GM12872 (cell line): ENCODE measurements at regions not wholly inside any gene's neighbourhood (a gene's known extent, or its start where the extent isn't known, plus 50 kb on each side); places are given as distances from the start of the nearest gene placed in this dataset.

Source experiments
- TF ChIP-seq, protein P1 (sequence below): IDR thresholded peaks from 3 replicates; pipeline ENCODE4 v1.5.1; 2011; ENCODE audit warnings: low read depth, mild to moderate bottlenecking, low read length, moderate library complexity; ENCODE audit not compliant: insufficient read depth

DNA sequence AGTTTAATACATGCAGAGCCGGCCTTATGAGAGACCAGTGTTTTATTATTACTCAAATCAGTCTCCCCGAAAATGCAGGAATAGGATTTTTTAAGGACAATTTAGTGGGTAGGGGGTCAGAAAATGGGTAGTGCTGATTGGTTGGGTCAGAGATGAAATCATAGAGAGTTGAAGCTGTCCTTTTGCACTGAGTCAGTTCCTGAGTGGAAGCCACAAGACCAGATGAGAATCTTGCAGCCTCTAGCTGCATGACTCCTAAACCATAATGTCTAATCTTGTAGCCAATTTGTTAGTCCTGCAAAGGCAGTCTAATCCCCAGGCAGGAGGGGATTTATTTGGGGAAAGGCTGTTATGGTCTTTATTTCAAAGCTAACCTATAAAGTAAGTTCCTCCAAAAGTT, 1163.9 kb downstream of the DIAPH3 start:
- TF ChIP-seq, protein P1, sequence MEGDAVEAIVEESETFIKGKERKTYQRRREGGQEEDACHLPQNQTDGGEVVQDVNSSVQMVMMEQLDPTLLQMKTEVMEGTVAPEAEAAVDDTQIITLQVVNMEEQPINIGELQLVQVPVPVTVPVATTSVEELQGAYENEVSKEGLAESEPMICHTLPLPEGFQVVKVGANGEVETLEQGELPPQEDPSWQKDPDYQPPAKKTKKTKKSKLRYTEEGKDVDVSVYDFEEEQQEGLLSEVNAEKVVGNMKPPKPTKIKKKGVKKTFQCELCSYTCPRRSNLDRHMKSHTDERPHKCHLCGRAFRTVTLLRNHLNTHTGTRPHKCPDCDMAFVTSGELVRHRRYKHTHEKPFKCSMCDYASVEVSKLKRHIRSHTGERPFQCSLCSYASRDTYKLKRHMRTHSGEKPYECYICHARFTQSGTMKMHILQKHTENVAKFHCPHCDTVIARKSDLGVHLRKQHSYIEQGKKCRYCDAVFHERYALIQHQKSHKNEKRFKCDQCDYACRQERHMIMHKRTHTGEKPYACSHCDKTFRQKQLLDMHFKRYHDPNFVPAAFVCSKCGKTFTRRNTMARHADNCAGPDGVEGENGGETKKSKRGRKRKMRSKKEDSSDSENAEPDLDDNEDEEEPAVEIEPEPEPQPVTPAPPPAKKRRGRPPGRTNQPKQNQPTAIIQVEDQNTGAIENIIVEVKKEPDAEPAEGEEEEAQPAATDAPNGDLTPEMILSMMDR, result no peak

DNA sequence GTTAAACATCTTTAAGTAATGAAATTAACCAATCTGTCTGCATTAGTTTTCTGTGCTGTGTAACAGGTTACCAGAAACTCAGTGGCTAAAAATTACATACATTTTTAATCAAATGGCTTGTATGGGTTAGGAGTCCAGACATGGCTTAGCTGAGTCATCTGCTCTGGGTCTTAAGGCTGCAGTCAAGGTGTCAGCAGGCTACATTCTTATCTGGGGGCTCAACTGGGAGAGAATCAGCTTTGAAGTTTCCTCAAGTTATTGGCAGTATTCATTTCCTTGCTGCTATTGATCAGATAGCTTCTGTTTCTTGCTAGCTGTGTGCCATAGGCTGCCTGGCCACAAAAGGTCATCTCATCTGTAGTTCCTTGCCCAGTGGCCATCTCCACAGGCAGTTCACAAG, 1163.0 kb downstream of the DIAPH3 start:
- TF ChIP-seq, protein P1, result no peak

DNA sequence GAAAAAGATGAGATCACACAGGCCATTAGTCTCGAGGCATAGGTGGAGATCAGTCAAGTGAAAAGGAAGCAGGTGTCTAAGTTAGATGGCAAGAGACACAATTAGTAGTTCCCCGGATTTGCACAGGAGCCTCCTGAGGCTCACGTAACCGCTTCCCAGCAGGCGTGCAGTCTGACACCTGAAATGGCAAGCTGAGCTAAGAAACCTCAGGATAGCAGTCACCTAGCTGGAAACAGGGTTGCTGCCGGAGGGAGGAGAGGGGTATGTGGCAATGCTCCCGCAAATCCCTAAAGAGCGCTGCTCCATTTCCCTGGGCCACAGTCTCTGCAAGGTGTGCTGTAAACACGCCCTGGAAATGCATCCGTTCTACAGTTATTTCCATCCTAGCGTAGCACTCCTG, 1151.0 kb downstream of the DIAPH3 start:
- TF ChIP-seq, protein P1, result no peak

DNA sequence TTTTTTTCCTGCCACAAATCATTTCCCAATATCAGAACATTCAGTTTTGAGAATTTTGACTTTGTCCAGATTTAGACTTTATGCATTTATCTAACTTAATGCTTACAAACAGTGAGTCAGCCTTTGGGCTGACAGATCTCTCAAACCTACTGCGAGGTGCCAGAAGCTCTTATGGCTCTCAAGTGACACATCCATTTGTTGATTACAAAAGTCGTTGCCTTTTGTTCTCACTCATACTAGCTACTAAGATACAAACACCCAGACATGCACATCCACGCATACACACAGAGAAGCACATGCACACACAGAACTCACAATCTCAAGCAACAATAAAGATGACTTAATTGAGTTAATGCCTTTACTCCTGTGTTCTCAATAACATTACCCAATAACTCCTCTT, 1147.5 kb downstream of the DIAPH3 start:
- TF ChIP-seq, protein P1, result no peak

DNA sequence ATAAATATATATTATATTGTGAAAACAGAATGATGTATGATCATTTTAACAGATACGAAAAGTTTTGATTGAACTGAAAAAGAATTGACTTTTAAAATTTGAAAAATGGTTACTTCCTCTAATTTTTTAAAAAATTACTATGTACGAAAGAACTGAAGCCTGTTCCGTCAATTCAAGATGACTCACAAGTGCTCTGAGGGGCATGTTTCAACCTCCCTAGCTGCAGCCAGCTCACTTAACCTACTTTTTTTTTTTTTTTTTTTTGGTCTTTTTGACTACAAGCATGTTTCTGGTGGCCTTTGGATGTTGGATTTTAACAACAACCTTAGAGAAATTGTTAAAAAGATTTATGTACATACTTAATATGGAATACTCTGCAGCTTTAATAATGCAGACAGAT, 1139.3 kb downstream of the DIAPH3 start:
- TF ChIP-seq, protein P1, result no peak

DNA sequence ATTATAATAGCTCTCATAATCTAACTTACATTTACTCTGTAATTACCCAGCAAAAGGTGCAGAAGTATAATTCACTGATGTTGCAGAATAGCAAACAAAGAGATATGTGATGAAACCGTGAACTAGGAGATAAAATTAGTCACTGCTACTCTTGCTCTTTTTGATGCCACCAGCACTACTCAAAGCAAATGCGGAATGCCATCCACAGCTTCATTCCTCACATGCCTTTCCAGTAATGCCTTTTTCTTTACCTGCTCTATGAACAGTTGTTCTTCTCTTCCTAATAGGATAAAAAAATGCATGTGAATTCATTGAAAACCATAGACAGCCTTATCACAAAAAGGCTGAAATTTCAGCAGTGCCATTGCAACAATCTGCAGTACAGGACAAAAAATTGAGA, 1129.5 kb downstream of the DIAPH3 start:
- TF ChIP-seq, protein P1, result no peak

DNA sequence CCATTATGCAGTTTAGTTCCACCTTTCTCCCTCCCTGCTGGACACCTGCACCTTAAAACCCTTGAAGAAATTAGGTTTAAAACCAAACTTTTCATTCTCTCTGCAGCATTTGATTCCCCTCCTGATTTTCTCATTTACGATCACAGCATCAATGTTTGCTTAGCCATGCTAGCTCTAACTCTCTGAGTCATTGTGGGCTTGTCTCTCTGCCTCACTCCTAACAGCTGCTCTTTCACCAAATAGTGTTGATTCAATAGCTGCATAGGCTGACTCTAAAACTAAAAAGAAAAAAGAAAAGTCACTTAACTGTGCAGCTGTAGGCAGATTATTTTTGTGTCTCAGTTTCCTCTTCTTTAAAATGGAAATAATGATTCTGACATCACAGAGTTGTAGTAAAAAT, 1124.9 kb downstream of the DIAPH3 start:
- TF ChIP-seq, protein P1, result no peak

DNA sequence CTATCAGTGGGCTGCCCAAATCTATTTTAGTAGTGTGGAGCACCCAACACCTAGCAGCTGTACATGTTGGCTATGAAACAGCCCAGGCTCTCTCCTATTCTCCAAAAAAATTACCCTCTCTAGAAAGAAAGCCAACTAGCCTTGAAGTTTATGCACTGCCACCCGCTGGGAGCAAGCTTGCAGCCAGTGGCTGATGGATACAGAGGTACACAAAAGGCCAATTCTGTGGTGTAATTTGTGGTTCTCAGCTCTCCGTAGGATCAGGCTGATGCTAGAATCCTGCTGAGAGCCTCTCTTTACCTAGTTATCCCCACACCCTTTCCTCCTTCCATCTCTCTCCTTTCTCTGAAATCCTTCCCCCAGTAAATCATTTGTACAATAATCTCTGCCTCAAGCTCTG, 1120.7 kb downstream of the DIAPH3 start:
- TF ChIP-seq, protein P1, result no peak
